ENCODE measurements at regions not wholly inside any gene's neighbourhood (a gene's known extent, or its start where the extent isn't known, plus 50 kb on each side); places are given as distances from the start of the nearest gene placed in this dataset.
A peak's percentile ranks its signal among the peaks of the same experiment; 100 is the strongest.

DNA sequence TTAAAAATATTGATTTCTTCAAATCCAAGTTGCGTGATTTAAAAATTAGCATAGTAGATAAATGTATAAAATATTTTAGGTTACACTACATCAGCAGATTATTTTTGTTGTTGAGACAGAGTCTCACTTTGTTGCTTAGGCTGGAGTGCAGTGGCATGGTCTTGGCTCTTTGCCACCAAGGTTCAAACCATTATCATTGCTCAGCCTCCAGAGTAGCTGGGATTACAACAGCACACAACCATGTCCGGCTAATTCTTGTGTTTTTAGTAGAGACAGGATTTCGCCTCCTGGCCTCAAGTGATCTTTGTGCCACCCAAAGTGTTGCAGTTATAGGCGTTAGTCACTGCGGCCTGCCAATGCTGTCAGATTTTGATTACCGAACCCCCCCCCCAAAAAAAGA, 1390.5 kb upstream of the TENM3 start:
- no peak for DNase-seq (ENCODE audit: extremely low read depth in 1 of 11, low read depth in 9 of 11, low spot score in 4 of 11)

DNA sequence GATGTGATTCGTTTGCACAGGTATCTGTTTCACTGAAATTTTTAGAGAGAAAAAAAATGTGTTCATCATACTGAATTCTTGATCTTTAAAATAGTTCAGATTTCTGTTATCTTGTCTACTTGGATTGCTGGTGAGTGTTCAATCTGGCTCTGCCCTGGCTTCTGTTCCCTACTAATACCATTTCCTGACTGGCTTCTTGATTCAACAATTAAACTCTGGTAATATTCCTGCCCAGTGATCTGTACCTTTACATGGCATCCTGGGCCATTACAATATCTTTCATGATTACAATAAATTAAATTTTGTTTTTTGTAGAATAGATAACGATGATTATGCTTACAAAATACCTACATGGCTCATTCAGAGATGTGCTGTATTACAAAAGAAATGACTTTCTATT, 1388.0 kb upstream of the TENM3 start:
- no peak for DNase-seq (ENCODE audit: extremely low read depth in 1 of 11, low read depth in 9 of 11, low spot score in 4 of 11)

DNA sequence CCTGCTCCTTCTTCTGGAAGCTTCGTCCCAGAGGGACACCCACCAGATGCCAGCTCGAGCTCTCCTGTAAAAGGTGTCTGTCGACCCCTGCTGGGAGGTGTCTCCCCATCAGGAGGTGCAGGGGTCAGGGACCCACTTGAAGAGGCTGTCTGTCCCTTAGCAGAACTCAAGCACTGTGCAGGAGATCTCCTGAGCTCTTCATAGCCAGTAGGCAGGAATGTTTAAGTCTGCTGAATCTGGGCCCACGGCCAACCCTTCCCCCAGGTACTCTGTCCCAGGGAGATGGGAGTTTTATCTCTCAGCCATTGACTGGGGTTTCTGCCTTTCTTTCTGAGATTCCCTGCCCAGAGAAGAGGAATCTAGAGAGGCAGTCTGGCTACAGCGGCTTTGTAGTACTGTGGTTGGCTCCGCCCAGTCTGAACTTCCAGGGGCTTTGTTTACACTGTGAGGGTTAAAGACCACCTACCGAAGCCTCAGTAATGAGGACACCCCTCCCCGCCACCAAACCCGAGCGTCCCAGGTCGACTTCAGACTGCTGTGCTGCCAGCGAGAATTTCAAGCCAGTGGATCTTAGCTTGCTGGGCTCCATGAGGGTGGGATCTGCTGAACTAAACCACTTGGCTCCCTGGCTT, 1383.0 kb upstream of the TENM3 start:
- DNase-seq (ENCODE audit: extremely low read depth in 1 of 11, low read depth in 9 of 11, low spot score in 4 of 11), result no peak

DNA sequence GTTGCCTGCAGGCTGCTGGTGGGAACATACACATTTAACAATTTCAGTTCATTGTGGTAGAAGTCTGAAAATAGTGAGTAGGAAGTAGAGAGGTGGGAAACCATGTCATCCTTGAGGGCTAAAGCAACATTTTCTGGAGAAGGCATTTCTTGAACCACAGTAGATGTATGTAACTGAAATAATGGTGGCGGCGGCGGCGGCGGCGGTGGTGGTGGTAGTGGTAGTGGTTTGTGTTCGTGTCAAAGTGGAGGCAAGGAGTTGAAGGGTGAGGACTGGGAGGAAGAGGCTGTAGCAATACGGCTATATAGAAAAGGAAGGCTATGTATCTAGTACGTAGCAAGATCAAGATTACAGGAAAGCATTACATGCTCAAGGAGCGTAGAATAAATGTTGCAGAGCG, 1381.6 kb upstream of the TENM3 start:
- DNase-seq (ENCODE audit: extremely low read depth in 1 of 11, low read depth in 9 of 11, low spot score in 4 of 11), result no peak

DNA sequence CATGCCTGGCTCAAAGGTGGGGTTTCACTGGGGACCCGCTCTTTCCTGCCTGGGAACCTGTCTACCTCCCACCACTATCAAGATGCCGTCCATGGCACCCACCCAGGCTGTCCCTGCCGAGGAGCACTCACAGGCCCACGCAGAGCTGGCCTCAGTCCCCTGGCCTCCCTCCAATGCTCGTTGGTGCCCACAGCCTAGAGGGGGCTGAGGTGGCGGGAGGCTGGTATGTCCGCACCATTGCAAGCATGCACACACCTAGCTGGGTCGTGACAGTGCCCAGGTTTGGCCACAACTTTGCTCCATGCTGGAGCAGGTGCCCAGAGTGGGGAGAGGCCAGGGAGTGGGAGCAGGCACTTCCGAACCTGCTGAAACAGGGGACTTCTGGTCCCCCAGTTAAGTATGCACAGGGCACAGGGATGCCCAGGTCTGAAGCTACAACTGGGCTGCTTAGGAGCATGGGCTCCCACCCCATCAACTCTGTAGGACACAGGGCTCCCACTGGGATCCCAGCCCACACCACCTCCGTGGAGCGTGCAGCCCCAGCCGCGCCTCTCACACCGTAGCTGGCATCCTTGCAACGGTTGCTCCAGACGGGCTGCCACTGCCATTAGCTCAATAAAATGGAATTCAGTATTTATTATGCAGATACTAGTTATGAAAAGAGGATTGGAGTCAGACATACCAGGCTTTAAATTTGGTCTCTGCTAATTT, 1376.1 kb upstream of the TENM3 start:
- DNase-seq (ENCODE audit: extremely low read depth in 1 of 11, low read depth in 9 of 11, low spot score in 4 of 11), result no peak

DNA sequence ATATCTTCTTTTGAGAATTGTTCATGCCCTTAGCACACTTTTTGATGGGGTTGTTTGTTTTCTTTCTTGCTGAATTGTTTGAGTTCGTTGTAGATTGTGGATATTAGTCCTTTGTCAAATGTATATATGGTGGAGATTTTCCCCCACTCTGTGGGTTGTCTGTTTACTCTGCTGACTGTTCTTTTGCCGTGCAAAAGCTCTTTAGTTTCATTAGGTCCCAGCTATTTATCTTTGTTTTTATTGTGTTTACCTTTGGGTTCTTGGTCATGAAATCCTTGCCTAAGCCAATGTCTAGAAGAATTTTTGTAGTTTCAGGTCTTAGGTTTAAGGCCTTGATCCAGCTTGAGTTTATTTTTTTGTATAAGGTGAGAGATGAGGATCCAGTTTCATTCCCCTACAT, 1372.6 kb upstream of the TENM3 start:
- DNase-seq (ENCODE audit: extremely low read depth in 1 of 11, low read depth in 9 of 11, low spot score in 4 of 11), result no peak

DNA sequence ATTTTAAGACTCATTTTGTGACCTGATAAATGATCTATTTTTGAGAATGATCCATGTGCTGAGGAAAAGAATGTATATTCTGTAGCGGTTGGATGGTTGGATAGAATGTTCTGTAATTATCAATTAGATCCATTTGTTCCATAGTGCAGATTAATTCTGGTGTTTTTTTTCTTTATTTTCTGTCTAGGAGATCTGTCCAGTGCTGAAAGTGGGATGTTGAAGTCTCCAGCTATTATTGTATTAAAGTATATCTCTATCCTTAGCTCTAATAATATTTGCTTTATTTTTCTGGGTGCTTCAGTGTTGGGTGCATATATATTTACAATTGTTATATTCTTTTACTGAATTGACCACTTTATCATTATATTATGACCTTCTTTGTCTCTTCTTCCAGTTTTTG, 1344.9 kb upstream of the TENM3 start:
- no peak for DNase-seq (ENCODE audit: extremely low read depth in 1 of 11, low read depth in 9 of 11, low spot score in 4 of 11)

DNA sequence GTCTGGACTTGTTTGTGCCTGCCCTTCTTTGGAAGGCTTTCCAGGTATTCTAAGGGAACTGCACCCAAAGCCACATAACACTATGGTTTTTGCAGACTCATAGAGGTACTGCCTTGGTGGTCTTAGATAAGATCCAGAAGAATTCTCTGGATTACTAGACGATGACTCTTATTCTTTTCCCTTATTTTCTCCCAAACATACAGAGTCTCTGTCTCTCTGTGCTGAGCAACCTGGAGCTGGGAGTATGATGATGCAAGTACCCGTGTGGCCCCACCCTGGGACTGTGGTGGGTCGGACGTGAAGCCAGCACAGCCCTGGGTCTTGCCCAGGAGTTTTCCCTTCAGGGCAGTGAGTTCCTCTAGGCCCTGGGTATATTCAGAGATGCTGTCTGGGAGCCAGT, 1342.4 kb upstream of the TENM3 start:
- DNase-seq (ENCODE audit: extremely low read depth in 1 of 11, low read depth in 9 of 11, low spot score in 4 of 11), result no peak

DNA sequence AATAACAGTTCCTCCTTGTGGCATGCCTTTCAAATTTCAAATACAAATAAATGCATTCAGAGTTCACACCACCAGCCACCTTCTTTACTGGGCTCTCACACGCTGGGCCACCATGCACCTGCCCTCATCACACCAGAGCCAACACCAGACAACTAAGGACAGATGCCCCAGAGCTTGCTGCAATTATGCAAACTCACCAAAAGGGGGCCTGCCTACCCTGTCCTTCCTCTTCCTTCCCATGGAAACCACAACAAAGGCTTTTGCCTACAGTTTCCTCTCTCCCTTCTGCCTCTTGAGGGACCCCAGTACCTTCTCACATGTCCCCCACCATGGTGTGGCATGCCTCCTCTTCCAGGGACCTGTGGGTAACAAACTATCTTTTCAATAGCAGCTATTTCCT, 1333.9 kb upstream of the TENM3 start:
- no peak for DNase-seq (ENCODE audit: extremely low read depth in 1 of 11, low read depth in 9 of 11, low spot score in 4 of 11)

DNA sequence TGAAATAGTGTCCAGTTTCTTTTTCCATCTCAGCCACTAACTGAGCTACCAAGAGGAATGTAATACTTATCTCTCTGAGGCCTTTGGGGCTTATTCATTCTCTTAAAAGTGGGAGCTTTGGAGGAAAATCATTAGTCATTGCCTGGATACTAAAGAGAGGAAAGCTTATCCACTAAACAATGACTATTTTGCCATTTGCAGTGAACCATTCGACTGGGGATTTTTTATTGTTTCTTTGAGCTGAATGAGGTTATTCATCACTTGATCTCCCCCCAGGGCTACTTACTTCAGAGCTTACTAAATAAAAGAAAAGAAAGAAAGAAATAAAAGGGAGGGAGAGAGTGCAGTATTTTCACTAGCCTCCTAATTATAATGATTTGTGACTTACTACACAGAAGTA, 1329.5 kb upstream of the TENM3 start:
- peak in 1 of 11 donors; percentile 17 for DNase-seq (ENCODE audit: extremely low read depth in 1 of 11, low read depth in 9 of 11, low spot score in 4 of 11)

DNA sequence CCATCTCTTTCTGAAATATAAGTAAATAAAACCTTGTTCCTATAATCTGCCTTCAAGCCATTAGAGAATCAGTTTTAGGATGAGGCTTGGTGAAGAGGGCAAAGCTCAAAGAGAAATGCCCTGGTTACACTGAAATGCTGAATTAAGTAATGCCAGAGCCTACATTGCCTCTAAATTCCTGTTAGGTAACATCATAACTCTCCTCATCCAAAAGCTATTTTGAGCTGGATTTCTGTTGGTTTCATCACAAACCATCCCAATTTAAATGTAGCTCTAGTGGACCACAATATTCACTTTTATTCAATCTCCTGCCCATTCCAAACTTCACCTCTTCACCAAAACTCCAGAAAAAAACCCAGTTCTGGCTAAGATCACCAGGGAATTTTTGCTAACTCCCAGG, 1319.7 kb upstream of the TENM3 start:
- no peak for DNase-seq (ENCODE audit: extremely low read depth in 1 of 11, low read depth in 9 of 11, low spot score in 4 of 11)

DNA sequence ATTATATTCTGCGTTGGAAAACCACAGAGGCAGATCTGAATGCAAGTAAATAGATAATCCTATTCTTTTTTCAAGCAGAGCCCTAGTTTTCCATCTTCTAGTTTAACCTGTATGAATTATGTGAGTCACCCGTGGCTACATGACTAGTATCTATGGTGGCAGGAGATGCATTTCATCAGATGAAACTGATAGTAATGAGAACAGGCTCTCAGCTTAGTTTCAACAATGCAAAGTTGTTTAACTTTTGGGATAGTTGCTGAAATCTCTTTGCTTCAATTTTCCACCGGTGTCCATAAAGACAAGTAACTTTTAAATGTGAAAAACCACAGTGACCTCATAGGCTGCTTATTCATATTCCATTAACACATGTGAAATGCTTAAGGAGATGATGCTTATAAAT, 1317.4 kb upstream of the TENM3 start:
- no peak for DNase-seq (ENCODE audit: extremely low read depth in 1 of 11, low read depth in 9 of 11, low spot score in 4 of 11)

DNA sequence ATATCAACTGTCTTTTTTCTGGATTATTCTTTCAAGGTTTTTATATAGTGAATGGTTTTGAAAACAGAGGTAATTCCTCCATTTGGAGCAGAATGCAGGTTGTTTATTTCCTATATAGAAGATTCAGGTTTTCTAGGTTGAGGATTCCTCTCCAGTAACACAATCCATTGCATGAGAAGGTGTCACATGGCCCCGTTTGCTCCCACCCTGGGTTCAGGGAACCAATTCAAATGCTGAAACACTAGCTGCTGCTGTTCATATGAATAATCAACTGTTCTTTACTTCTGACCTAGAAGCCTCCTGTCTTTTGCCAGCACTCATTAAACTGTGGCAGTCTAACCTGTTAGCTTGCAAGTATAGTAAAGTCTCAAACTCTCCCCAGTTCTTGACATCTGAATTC, 1316.9 kb upstream of the TENM3 start:
- no peak for DNase-seq (ENCODE audit: extremely low read depth in 1 of 11, low read depth in 9 of 11, low spot score in 4 of 11)

DNA sequence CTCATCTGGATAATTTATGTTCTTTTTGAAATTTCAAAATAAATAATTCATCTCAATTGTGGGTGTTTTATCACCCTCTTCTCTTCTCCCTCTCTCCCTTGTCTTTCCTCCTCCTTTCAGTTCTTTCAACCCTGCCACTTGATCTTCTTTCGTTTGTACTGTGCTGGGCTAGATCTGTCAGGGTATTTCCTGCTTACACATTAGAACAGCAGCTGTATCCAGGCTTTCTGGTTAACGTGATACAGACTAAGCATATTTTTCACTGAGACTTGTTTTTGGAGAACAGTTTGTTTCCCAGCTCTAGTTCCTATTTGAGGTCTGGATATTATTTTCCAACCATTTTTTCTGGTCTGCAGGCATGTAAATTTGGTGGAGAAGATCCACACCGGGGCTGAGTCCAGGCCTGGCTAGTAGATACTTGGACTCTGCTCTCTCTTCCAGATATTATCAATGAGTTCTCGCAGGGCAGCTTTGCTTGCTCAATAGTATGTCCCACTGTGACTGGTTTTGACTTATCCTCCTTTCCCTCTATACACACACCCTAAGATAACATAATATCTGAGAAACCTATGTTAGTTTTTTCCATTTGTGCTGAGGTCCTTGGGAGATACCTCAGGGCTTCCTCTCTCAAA, 1310.7 kb upstream of the TENM3 start:
- DNase-seq (ENCODE audit: extremely low read depth in 1 of 11, low read depth in 9 of 11, low spot score in 4 of 11), result peak in 2 of 11 donors; percentile 25 to 26

DNA sequence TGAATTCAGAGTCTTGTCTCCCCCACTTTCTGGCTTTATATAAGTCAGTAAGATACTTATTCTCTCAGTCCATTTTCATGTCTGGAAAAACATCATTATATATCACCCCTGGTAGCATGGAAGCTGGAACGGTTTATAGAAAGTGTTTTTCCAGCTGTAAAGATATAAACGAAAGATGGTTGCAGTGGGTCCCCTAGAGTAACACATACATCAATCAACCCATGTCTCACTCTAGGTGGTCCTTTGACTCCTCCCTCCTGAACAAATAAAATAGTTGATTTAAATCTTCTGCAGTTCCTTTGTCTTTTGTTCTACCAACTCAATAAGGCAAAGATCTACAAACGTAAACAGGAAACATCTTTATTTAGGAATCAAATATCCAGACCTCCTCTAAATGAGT, 1306.1 kb upstream of the TENM3 start:
- no peak for DNase-seq (ENCODE audit: extremely low read depth in 1 of 11, low read depth in 9 of 11, low spot score in 4 of 11)

DNA sequence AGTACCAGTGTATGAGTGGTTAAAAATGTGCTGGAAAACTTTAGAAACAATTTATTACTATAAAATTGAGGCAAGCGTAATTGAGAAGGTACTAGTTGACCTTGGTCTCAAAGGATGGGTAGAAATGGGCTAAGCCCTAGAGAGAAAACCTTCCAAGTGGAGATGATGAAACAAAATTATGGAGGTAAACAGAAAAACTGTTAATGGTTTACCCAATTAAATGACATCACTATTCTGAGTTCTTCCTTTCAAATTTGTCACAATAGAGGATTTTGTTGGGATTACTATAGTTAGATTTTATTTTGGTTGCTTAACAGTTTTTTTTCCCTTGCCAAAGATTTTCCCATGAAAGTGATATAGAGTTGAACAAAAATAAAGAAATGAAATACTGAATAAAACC, 1302.5 kb upstream of the TENM3 start:
- no peak for DNase-seq (ENCODE audit: extremely low read depth in 1 of 11, low read depth in 9 of 11, low spot score in 4 of 11)

DNA sequence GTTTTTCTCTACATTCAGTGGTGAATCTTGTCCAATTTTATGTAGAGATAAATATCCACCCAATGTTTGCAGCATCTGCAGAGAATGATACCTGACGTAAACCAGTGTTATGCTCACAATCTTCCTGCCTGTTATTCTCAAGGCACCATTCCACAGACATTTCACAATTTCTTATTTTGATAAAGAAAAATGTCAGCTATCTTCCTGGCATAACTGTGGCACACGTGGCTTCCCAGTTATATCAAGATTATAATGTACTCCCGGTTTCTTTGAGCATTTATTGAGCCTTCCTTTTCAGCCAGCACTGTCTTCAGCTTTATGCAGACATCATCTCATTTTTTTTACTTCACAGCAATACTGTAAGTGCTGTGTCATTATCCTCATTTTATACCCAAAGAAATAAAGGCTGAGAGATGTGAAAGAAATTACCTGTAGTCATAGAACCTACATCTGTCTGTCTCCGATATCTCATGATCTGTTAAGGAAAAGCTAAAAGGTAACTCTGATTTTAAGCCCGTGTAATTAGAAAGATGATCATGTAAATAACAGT, 1300.8 kb upstream of the TENM3 start:
- no peak for DNase-seq (ENCODE audit: extremely low read depth in 1 of 11, low read depth in 9 of 11, low spot score in 4 of 11)

DNA sequence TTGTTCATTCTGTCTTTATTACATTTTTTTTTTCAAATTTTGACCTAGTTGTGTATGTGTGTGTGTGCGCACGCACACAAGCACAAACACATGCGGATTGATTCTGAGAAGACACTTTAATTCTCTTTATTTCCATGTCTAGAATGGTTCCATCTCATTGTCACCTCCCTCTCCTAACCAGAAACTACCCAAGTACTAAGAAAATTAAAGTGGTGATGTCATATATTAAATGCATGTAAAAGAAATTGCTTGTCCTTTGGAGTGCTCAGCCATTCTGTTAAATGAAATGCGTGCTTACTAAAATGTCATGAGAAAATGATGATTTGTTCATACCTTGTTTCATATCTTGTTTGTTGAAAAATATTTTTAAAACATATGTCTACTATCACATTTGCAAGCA, 1297.0 kb upstream of the TENM3 start:
- DNase-seq (ENCODE audit: extremely low read depth in 1 of 11, low read depth in 9 of 11, low spot score in 4 of 11), result no peak

DNA sequence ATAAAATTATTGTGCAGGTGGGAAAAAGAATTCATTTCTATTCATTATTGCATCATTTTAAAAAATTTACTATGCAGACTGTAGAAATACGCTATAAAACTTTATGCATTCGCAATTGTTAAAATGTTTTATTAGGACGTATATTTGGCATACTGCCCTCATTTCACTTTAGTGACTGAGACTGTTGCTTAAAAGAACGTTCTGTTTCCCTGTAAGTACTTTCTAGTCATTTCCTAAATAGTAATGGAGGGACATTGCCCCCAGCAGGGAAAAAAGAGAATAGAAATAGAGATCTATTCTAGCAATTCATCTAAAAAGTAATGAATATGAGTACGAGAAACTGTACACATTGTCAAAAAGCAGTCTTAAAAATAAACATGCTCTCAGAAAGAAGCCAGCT, 1295.8 kb upstream of the TENM3 start:
- peak in 10 of 11 donors; percentile 32 to 66 (median 43) for DNase-seq (ENCODE audit: extremely low read depth in 1 of 11, low read depth in 9 of 11, low spot score in 4 of 11)

DNA sequence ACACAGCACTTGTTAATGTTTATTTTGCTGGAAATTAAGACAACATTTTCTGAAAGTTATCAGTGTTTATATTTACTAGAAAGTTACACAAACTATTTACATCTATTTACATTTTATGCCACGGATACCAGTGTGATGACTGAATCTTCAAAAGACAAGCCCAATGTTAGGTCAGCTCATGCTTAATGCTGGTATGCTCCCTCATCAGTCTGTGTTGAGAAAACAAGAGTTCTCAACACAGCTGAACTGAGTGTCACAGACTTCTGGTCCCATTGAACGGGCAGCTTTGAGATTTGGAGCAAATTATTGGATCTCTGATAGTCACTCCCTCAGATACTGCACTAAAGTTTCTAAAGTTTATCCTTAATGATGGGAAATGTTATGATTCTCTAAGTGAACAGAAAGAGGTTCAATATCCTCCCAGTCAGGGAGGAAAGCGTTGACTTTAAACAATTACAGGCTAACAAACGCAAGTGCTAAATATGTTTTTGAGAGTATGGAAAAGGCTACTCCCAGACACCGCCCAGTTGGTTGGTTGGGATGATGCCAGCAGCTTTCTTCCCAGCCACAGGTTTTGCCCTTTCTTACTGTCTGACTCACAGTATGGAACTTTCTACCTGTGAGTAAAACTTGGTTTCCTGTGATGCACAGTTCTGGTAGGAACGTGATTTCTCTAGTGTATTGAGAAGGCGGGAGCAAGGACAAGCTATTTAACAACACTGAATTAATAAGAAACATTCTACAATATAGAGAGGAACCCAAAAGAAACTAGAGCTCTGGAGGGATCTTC, 1293.6 kb upstream of the TENM3 start:
- DNase-seq (ENCODE audit: extremely low read depth in 1 of 11, low read depth in 9 of 11, low spot score in 4 of 11), result no peak
